NB4 (cell line): ENCODE measurements at regions not wholly inside any gene's neighbourhood (a gene's known extent, or its start where the extent isn't known, plus 50 kb on each side); places are given as distances from the start of the nearest gene placed in this dataset.

Source experiments
- CTCF ChIP-seq: IDR thresholded peaks from one replicate; pipeline ENCODE4 v1.5.1; 2012; ENCODE audit warnings: low read depth, low read length
- MYC ChIP-seq: IDR thresholded peaks from 2 replicates; pipeline ENCODE4 v1.6.1; 2011; ENCODE audit warnings: low read depth, low read length
- POLR2A ChIP-seq: IDR thresholded peaks from 2 replicates; pipeline ENCODE4 v1.6.1; 2011; ENCODE audit warnings: mild to moderate bottlenecking; ENCODE audit not compliant: insufficient read length; ENCODE audit errors: extremely low read depth

- no peak for TF ChIP-seq CTCF
- no peak for TF ChIP-seq POLR2A
- TF ChIP-seq MYC, result no peak
Observed at GRCh38 chr11:28619846-28620540, 511.8 kb downstream of the METTL15 start.
